CD4-positive, alpha-beta T cell treated with Interleukin-15 for 1 hour (primary cell): ENCODE measurements at regions not wholly inside any gene's neighbourhood (a gene's known extent, or its start where the extent isn't known, plus 50 kb on each side); places are given as distances from the start of the nearest gene placed in this dataset.
A peak's percentile ranks its signal among the peaks of the same experiment; 100 is the strongest.
"Not testable (repeated sequence)": the region's sequence is repeated elsewhere in the genome, so short reads cannot be mapped to it uniquely, and the experiment has no call there.

ENCODE experiments used
- DNase-seq: peaks from one replicate; pipeline ENCODE4 v3.0.0-alpha.2; 2020

DNA sequence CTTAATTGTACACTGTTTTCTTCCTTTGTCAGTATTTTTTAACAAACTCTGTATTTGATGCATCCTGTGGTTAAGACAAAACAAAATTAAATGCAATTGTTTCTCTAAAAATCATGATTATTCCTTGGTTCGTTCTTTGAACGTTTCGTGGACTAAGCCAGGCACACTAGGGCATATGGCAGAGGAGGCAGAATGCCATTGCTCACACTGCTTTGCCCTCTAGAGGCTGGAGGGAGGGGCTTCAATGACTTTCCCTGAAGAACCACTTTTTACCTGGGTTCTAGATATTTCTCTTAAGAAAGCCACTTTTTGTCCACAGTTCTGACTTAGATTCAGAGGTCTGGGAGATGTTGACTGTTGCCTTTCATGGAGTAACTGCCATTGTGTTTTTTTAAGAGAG, 236.2 kb upstream of the ADAMTSL1 start:
- no peak for DNase-seq

DNA sequence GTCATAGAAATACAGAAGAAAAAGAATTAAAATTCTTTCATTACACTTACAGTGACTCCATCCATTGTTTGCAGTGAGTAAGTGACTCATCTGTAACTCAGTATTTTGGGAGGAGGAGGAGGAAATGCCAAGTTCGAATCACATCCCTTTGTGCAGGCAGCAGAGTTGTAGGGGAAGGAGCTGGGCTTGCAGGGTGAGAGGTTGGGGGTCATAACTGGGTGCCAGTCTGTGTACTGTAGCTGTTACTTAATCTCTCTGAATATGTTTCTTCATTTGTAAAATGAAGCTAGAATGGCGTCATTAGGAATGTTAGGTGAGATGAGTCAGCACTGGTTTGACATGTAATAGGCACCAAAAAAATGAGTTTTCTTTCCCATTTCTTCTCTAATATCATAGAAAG, 235.7 kb upstream of the ADAMTSL1 start:
- DNase-seq: no peak

DNA sequence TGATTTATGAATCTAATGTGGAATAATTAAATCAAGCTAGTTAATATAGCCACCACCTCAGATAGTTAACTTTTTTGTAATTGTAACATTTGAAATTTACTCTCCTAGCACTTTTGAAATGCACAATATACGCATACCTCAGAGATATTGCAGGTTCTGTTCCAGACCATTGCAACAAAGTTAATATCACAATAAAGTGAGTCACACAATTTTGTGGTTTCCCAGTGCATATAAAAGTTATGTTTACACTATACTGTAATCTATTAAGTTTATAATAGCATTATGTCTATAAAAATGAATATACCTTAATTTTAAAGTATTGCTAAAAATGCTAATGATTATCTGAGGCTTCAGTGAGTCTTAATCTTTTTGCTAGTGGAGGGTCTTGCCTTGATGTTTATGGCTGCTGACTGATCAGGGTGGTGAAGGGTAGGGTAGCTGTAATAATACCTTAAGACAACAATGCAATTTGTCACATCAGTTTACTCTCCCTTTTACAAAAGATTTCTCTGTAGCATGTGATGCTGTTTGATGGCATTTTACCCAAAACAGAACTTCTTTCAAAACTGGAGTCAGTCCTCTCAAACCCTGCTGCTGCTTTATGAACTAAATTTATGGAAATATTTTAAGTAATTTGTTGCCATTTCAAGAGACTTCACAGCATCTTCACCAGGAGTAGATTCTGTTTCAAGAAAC, 235.1 kb upstream of the ADAMTSL1 start:
- no peak for DNase-seq

DNA sequence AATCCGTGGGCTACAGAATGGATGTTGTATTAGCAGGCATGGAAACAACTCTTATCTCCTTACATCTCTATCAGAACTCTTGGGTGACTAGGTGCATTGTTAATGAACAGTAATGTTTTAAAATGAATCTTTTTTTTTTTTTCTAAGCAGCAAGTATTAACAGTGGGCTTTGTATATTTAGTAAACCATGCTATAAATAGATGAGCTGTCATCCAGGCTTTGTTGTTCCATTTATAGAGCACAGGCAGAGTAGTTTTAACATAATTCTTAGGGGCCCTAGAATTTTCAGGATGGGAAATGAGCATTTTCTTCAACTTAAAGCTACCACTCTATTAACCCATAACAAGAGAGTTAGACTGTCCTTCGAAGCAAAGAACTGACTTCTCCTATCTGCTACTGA, 233.7 kb upstream of the ADAMTSL1 start:
- DNase-seq: no peak

DNA sequence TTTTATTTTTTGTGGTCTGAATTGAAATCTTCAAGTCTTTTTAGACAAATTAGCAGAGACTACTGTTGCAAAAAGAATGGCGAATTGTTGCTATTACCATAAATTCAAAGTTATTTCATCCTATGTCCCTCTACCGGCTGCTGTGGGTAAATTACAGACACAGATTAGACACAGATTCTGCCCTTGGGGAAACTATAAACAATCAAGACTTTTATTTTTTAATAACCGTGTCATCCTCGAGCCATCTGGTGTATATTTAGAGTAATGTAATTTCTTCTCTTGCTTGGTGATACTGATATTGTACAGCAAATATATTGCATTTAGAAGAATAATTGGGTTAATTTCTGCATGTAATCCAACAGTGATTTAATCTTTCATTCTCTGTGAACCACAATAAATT, 228.0 kb upstream of the ADAMTSL1 start:
- DNase-seq: no peak

DNA sequence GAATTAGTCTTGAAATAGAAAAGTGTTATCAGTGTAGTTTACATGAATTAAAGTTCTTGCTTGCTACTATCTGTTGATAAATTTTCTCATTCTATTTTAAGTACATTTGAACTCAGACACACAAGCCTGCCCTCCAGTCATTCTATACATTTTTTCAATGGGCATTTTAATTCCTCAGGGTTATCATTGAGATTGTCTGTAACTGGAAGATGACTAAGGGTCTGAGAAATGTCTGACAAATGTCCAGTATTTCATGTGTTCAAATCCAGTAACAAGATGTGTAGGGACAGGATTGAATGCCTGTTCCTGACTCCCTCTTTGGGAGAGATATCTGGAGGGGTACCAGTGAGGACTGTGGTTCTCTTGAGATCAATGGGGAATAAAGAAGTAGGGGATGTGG, 223.9 kb upstream of the ADAMTSL1 start:
- no peak for DNase-seq

DNA sequence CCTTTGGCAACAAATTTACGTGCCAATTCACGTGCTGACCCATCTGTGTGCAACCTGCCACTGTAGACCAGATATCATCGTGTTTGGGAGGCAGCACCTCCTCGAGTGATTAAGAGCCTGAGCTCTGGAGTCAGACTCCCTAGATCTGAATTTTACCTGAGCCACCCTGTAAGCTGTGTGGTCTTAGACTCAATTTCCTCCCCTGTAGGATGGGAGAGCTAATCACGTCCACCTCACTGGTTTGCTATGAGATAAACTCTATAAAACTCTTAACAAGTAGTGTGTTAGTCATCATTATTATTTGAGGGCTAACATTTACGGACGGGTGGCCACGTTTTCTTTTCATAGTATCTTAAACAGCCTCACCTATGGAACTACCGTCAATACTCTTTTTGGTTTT, 220.0 kb upstream of the ADAMTSL1 start:
- DNase-seq: no peak

DNA sequence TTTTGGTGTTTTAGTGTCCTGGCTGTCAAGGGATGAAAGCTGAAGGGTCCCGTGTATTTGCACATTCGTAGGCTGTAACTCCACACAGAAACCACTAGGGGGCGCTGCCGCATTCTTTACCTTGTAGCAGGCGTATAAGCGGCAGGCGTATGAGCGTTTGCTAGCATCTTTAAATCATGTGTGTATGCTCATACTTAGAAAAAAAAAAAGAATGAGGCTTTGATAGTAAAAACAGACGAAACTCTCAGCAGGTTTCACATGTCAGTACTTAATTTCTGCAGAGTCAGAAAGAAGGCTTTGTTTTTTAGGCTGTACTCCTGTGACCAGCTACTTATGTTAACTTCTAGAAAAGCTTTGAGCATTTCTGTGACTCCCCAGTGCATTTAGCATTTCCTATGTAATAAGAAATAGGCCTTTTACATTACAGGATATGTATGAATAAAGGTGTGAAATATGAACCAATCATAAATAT, 218.8 kb upstream of the ADAMTSL1 start:
- DNase-seq: peak; percentile 46

DNA sequence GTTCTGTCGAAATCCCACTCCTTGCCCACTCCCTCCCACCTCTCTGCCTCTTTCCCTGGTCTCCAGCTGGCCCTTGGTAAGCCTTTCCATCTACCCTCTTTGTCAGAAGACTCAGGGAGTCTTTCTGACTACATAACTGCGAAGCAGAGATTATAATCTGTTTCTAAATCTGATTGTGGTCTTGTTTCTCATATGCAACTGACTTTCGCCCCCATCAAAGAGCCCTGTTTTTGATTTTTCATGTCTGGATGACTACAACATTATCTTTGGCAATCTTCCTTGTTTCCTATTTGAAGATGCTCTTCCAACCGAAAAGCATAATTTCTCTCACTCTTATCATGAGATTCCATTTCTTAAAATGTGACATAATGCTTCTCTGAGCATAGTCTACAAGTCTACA, 218.2 kb upstream of the ADAMTSL1 start:
- no peak for DNase-seq

DNA sequence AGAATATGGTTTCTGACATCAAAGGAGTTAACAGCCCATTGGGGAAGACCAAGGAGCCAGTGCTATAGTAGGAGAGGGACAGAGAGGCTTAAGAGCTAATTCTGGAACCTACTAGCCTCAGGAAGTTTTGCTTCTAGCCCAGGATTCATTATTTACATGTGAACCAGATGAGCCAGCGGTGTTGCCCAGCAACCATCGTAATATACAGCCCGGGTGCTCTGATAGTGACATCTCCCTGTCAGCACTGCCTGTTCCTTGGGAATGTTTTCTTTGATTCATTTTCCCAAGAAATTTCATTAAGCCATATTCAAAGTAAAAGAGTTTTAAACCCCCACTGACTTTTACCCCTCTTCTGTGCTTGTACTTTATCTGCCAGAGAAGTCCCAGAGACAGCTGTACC, 217.4 kb upstream of the ADAMTSL1 start:
- no peak for DNase-seq

DNA sequence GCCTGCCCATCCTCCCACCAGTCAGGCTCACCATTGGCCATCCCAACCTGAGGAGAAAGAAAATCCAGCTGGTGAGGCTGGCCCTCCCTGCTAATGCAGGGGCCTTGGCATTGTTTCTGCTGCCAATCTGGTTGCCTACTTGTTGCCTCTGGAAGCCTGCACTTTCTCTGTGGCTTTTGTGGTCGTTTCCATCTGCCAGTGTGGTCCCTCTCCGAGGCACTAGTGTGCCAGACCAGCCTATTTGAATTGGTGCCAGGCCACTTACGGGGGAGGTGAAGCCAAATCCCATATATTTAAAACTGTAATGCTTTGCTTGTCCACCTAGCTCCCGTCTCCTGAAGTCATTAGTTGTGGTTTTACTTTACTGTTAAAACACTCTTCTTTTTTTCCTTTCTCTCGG, 213.4 kb upstream of the ADAMTSL1 start:
- DNase-seq: no peak

DNA sequence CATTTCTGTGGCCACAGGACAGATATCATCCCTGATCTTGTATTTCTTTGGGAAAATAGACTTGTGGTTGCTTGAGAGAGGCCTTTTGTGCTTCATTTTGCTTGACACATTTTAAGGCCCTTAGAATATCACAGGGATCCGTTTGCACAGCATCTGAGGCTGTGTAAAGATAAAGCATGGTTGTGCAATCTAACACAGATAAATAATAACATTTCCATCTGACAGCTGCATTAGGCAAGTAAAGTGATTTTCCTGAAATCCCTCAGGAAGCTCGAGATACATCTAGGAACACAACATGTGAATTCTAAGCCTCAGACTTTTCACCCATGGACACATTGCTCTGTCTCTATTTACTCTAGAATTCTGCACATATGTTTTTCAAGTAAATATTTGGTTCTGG, 212.8 kb upstream of the ADAMTSL1 start:
- DNase-seq: no peak

DNA sequence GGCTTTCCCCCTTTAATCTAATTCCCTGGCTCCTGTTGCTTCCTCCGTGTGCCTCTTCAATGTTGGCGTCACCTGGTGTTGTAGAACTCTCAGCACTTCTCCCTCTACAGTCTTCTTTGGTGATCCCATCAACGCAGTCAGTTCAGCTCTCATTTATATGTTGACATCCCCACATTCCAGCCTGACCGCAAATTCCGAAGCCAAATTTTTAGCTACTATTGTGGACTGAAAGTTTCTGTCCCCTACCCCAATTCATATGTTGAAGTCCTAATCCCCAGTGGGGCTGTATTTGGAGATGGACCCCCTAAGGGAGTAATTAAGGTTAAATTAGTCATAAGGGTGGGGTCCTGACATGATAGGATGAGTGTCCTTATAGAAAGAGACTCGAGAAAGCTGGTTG, 210.6 kb upstream of the ADAMTSL1 start:
- no peak for DNase-seq

DNA sequence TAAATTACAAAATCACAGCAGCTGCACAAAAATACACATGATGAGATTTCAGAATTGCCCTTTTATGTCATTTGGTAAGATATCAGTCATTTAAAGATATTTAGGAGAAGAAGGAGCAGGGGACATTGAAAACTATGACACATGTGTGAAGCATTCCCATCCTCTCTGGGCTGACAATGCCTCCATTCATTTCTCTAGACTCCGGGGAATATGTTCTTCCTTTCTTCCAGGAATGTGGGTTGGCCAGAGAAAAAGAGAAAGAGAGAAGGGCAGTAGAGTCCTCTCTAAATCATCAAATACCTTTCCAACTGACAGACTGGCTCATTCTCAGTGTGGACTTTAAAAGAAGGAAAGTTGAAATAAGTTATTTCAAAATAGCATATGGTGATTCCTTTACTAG, 205.6 kb upstream of the ADAMTSL1 start:
- DNase-seq: no peak

DNA sequence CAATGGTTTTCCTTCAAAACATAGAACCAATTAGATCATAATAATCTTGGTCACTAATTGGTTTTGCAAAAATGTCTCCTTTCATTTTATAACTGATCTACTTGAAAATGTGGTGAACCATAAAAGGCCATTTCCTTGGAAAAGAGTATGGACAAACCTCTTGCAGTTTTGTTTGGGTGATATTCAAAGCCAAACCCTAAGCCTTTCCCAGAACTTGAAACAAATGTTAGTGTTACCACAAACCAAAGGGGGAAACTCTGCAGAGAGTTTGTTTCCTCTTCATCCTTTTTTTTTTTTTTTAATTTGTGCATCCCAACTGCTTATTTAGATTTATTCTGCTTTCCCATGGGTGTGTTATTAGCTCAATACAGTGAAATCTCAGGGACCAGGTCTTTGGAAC, 204.4 kb upstream of the ADAMTSL1 start:
- DNase-seq: no peak

DNA sequence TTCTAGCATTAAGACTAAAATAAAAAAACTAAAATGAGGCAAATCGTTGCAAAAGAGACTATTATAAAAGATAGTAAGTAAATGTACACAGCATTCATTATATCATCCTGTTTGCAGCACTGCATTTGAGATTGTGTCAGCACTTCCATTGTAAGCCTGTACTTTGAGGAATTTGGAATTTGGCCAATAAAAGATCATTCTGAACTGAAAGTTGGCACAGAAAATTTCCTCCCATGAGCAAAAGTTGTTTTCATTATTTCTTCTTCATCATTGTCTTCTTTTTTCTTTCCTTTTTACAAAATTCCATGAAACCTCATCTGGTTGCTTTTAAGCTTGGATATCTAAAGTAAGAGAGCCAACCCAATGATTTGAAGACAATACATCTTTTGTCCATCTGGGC, 199.3 kb upstream of the ADAMTSL1 start:
- no peak for DNase-seq

DNA sequence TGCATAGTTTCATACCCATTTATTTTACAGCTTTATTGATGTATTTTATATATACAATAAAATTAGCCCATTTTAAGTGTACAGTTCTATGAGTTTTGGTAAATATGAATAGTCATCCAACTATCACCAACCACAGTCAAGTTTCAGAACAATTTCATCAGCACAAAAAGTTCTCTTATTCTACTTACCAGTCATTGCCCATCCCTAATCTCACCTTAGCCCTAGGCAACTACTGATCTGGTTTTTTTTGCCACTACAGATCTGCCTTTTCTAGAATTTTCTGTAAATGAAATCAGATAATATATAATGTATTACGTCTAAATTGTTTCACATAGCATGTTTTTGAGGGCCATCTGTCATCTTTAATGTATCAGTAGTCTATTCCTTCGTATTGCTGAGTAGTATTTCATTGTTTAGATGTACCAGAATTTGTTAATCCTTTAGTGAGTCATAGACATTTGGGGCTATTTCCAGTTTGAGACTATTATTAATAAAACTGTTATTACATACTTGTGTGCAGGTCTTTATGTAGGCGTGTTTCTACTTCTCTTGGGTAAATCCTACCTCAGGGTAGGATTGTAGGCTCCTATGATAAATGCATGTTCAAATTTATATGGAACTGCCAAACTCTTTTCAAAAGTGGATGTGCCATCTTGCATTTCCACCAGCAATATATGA, 198.5 kb upstream of the ADAMTSL1 start:
- DNase-seq: no peak

DNA sequence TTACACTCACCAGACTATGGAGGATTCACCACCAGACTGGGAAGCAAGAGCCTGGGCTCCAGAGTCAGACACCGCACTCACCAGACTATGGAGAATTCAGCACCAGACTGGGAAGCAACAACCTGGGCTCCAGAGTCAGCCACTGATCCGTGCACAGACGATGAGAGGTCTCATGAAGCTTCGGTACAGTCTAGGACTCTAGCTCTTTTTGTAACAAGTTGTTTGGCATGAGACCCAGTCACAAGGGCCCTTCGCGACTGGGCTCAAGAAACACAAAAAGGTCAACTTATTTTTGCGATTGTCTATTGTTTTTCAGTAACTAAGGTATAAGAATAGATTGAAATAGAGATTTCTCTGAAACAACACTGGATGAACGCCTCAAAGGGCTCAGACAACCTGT, 192.7 kb upstream of the ADAMTSL1 start:
- DNase-seq: no peak

DNA sequence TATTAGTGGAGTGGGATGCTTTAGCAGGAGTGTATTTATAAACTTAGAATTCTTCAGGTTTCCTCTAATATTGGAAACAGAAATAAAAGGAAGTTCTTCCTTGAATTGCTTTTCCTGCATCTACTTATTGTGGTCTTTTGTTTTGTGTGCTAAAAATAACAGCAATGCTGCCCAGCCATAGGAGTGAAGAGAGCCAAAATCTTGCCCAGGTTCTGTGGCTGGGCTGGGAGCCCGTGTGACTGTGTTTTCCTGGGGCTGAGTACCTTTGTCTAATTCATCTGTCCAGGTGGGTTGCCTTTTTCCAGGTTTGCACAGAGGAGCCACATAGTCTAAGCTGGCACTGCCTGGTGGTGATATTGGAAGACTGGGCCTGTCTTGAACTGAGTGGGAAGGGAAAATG, 179.7 kb upstream of the ADAMTSL1 start:
- no peak for DNase-seq

DNA sequence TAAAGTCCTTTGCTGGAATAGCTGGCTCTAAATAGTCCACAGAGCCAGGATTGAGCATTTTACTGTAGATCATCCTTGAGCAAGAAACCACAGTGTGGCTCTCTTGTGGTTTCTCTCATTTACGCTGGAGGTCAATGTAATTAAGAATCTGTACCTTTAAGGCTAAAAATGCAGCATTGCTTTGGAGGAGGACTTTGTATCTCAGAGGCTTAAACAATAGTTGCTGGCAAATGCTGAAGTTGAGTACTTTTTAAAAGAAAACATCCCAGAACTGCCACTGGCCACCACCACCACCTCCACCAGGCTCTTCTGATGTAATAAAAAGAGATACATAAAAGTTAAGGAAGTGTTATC, 177.3 kb upstream of the ADAMTSL1 start:
- no peak for DNase-seq

DNA sequence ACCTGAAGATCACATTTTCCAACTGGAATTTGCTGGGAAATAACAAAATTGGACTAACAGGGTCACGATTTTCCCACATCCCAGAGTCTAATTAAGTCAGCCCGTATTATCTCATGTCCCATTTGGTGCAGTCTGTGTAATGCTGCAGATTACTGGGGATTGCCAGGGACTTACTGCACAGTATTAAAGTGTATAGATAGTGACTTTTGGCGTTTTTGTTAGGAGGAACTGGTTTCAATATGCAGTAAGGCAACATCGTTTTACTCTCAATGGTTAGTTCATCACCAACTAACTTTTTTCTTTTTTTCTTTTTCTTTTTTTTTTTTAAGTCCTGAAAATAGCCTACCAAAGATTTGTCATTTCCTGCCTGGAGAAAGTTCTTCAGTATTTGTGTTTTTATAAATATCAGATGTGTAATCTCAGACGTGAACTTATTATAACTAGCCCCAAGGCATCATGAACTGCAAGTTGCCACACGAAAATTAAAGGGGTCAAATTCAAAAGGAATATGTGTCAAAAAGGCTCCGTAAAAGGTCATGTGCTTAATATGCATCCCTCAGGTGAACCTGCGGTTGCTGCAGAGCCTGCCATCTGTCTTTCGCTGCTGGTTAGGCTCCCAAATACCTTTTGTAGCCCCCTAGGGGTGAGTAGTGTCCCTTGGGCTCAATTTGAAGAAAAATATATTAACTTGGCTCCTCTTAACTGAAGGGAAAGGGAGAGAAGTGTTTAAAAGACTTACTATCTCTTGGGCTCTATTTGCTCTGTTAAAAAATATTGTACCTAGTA, 176.7 kb upstream of the ADAMTSL1 start:
- no peak for DNase-seq

DNA sequence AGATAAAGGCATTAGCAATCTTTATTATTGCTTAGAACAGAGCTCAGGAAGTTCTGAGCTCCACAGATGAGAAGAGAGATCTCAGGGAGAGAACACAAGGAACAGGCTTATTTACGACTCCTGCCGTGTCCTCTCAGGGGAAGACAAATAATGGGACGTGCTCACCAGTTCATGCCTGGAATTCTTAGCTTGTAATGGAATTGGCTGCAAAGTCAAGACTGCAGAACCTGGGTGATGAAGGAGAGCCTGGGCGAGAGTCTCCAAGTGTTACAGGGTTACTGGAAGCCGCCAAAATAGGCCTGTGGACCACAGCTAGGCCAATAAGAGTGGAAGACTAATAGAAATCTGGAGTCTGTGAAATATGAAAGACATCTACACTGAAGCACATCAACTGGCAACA, 174.5 kb upstream of the ADAMTSL1 start:
- no peak for DNase-seq

DNA sequence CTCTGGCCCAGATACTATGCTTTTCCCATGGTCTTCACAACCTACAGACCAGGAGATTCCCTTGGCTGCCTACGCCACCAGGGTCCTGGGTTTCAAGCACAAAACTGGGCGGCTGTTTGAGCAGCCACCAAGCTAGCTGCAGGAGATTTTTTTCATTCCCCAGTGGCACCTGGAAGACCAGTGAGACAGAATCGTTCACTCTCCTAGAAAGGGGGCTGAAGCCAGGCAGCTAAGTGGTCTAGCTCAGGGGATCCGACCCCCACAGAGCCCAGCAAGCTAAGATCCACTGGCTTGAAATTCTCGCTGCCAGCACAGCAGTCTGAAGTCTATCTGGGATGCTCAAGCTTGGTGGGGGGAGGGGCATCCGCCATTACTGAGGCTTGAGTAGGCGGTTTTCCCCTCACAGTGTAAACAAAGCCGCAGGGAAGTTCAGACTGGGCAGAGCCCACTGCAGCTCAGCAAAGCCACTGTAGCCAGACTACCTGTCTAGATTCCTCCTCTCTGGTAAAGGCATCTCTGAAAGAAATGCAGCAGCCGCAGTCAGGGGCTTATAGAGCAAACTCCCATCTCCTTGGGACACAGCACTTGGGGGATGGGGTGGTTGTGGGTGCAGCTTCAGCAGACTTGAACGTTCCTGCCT, 168.7 kb upstream of the ADAMTSL1 start:
- not testable (repeated sequence) for DNase-seq

DNA sequence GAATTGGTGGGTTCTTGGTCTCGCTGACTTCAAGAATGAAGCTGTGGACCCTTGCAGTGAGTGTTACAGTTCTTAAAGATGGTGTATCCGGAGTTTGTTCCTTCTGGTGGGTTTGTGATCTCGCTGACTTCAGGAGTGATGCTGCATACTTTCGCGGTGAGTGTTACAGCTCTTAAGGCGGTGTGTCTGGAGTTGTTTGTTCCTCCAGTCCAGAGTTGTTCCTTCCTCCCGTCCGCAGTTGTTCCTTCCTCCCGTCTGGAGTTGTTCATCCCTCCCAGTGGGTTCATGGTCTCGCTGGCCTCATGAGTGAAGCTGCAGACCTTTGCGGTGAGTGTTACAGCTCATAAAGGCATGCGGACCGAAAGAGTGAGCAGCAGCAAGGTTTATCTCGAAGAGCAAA, 159.6 kb upstream of the ADAMTSL1 start:
- no peak for DNase-seq
